Activated CD4-positive, alpha-beta T cell treated with anti-CD3 and anti-CD28 coated beads, Interleukin-2, amount 50 U/mL, for 24 hours (primary cell): ENCODE measurements at regions not wholly inside any gene's neighbourhood (a gene's known extent, or its start where the extent isn't known, plus 50 kb on each side); places are given as distances from the start of the nearest gene placed in this dataset.
"Not testable (repeated sequence)": the region's sequence is repeated elsewhere in the genome, so short reads cannot be mapped to it uniquely, and the experiment has no call there.

Experiments
- DNase-seq, 2 donors: peaks; one replicate each; pipeline ENCODE4 v3.0.0-alpha.2; 2020; ENCODE audit warnings: low read depth in 1 of 2, low spot score in 1 of 2

DNA sequence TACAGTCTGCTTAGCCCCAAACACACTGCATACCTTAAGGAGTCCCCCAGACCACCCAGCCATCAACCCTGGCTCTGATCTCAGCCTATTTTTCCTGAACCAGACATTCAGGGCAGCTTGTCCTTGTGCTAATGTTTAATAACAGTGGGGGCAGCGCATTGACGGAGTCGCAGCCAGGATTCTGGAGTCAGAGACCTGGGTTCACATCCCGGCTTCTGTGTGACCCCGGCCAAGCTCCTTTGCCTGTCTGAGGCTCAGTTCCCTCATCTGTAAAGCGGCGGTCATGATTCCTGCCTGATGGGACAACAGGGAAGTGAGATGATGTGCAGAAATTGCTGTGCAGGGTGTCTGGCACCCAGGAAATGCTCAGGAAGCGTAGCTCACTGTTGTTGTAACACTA is 63.1 kb downstream of the MATN1 start:
- DNase-seq: no peak

GRCh38 chr1:30659702-30660101 is 63.7 kb downstream of the MATN1 start:
- no peak for DNase-seq

GRCh38 chr1:30658375-30658774 is 65.0 kb downstream of the MATN1 start:
- not testable (repeated sequence) for DNase-seq

- DNase-seq: no peak
Observed at GRCh38 chr1:30658014-30658336, 65.4 kb downstream of the MATN1 start.

- DNase-seq: no peak
Observed at GRCh38 chr1:30657131-30658013, 66.0 kb downstream of the MATN1 start.

DNA sequence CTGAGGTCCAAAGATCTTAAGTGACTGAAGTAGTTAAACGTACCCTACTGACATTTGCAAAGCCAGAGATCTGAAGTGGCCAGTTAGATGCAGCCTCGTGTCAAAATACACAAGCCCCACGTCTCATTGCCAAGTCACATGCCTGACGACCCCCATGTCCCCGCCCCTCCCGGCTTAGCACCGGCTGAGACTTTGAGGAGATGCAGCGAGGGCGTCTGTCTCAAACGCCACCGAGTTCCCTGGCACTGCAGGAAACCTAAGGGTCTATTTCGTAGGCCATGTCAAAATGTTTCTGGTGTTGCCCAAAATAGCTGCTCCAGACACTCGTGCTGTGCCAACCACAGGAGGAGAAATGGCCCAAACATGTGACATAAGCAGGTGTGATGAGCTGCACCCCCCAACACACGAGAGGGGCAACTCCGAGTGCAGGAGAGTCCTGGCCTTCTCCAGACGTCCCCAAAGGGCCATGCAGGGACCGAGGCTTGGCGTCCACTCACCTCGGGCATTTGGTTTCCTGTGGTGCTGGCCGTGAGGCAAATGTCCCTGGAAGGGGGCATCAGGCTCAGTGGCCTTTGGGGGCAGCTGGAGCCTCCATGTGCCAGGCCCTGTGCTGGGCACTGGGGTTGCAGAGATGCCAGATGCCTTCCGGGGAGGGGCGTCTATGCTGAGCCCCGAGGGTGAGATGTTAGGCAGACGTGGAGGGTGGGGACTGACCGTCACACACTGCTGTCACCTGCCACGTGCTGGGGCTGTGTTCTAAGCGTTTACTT is 67.0 kb downstream of the MATN1 start:
- DNase-seq: no peak

DNA sequence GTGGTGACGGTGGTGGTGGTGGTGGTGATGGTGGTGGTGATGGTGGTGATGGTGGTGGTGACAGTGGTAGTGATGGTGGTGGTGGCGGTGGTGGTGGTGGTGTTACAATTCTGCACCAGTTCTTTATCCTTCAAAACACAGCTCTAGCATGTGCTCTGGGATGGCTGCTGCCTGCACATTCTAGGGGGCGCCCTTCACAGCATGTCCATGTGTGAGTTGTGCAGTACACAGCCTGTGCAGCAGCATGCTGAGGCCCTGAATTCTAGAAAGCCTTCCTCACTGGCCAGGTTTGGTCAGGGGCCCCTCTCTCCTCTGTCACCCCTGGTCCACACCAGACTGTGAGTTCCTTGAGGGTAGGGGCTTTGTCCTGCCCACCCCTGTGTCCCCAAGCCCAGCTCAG is 67.7 kb downstream of the MATN1 start:
- DNase-seq: no peak

GRCh38 chr1:30654188-30654587 is 69.2 kb downstream of the MATN1 start:
- DNase-seq: no peak

DNA sequence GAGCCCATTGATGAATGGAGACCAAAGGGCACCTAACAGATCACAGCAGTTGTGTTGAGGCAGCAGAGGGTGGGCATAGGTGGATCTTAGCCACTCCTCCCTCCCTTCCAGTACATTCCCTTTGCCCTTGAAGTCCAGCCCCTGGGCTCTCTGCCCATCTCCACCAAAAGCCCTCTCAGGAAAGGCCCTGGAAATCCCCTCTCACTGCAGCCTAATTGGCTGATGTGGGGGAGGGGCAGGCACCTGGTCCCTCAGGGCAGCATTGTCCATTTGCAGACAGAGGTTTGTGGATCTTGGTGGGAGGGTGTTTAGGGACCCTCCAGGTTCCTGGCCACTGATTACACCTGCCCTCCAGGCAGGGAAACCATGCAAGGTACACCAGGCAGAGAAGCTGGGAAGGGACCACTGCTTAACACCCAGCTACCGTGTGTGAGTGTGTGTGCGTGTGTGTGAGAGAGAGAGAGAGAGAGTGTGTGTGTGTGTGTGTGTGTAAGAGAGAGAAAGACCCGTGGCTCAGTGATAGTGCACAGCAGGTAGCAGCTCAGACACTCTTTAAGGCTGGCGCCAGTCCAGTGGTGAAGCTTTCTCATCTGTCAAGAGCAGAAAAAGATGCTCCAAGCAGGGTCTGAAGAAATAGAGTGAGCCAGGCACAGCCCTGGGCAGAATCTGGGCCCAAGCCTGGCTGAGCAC is 71.1 kb downstream of the MATN1 start:
- DNase-seq: no peak

DNA sequence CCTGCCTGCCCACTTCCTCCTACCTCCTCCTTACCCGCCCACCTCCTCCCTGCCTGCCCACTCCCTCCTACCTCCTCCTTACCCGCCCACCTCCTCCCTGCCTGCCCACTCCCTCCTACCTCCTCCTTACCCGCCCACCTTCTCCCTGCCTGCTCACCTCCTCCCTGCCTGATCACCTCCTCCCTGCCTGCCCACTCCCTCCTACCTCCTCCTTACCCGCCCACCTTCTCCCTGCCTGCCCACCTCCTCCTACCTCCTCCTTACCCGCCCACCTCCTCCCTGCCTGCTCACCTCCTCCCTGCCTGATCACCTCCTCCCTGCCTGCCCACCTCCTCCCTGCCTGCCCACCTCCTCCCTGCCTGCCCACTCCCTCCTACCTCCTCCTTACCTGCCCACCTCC is 72.0 kb downstream of the MATN1 start:
- not testable (repeated sequence) for DNase-seq

DNA sequence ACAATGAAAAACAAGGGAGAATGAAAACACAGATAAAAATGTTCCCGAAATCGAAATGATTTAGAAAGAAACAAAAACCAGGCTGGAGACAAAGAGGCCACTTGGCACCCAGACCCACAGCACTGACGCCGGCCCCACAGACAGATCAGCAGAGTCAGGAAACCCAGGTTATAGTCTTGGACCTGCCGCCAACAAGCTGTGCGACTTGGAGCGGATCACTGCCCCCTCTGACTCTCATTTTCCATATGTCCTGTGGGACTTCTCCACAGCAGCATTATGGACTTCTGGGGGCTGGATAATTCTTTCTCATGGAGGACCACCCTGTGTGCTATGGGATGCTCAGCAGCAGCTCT is 72.4 kb downstream of the MATN1 start:
- no peak for DNase-seq

- DNase-seq: no peak
Observed at GRCh38 chr1:30650038-30650967, 73.1 kb downstream of the MATN1 start.

DNA sequence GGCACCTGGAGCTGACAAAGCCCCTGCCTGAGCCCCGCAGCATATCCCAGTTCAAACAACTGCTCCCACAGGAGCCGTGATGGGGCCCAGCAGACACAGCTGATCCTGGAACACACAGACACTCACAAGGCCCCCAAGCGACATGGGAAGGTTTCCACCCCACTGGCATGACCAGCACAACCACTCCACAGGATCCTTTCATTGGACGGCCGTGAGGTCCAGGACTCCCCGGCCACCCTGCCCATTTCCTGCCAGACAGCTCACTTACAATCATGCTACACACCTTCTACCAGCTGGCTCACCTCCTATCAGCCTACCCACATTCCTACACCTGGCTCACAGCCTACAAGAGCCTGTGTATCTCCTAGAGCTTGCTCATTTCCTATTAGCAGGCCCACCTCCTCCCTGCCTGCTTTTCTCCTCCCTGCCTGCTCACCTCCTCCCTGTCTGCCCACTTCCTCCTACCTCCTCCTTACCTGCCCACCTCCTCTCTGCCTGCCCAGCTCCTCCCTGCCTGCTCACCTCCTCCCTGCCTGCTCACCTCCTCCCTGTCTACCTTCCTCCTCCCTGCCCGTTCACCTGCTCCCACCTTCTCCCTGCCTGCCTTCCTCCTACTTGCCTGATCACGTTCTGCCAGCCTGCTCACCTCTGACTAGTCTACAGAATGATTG is 73.9 kb downstream of the MATN1 start:
- no peak for DNase-seq

GRCh38 chr1:30648408-30649000 is 74.9 kb downstream of the MATN1 start:
- DNase-seq: no peak

GRCh38 chr1:30645807-30646206 is 77.6 kb downstream of the MATN1 start:
- no peak for DNase-seq

- no peak for DNase-seq
Observed at GRCh38 chr1:30642391-30643120, 80.8 kb downstream of the MATN1 start.

GRCh38 chr1:30641572-30642353 is 81.6 kb downstream of the MATN1 start:
- DNase-seq: no peak

GRCh38 chr1:30639881-30640452 is 83.4 kb downstream of the MATN1 start:
- DNase-seq: no peak
